Epithelial cell of proximal tubule (primary cell): ENCODE measurements at regions not wholly inside any gene's neighbourhood (a gene's known extent, or its start where the extent isn't known, plus 50 kb on each side); places are given as distances from the start of the nearest gene placed in this dataset.
A peak's percentile ranks its signal among the peaks of the same experiment; 100 is the strongest.

ENCODE experiments used
- DNase-seq: peaks from one replicate; pipeline ENCODE4 v3.0.0-alpha.2; 2011; ENCODE audit warnings: low read depth
- H3K4me3 ChIP-seq: 2 replicates; pipeline ENCODE4 v1.5.1; 2011; ENCODE audit warnings: low read depth, mild to moderate bottlenecking, low read length
- TF ChIP-seq, protein P1 (sequence below): conservative IDR thresholded peaks from 2 replicates; pipeline ENCODE4 v1.5.1; 2012; ENCODE audit warnings: low read depth, mild to moderate bottlenecking, low read length

- DNase-seq = peak; percentile 54
- TF ChIP-seq, protein P1, sequence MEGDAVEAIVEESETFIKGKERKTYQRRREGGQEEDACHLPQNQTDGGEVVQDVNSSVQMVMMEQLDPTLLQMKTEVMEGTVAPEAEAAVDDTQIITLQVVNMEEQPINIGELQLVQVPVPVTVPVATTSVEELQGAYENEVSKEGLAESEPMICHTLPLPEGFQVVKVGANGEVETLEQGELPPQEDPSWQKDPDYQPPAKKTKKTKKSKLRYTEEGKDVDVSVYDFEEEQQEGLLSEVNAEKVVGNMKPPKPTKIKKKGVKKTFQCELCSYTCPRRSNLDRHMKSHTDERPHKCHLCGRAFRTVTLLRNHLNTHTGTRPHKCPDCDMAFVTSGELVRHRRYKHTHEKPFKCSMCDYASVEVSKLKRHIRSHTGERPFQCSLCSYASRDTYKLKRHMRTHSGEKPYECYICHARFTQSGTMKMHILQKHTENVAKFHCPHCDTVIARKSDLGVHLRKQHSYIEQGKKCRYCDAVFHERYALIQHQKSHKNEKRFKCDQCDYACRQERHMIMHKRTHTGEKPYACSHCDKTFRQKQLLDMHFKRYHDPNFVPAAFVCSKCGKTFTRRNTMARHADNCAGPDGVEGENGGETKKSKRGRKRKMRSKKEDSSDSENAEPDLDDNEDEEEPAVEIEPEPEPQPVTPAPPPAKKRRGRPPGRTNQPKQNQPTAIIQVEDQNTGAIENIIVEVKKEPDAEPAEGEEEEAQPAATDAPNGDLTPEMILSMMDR = no peak
- H3K4me3 ChIP-seq = no peak overlapping the region
Measured at GRCh38 chr3:99394831-99395778, 243.3 kb upstream of the COL8A1 start.

DNA sequence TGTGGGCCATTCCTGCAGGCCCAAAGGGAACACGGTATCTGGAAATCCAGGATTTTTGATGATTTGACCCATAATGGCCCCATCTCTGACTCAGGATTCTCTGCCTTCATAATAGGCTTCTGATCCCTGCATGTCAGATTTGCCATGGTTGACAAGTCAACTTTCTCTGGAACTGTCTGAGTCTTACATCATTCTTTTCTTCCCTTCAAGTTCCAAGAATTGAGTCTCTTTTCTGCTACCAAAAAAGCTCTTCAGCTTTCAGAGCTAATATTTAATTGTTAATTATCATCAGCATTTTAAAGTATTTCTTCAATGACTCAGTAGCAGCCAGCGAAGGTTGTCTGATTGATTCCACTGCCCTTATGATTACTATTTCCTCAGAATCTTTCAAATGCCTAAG, 244.4 kb upstream of the COL8A1 start:
- DNase-seq = no peak
- no peak overlapping the region for H3K4me3 ChIP-seq

GRCh38 chr3:99388780-99389179, 249.6 kb upstream of the COL8A1 start:
- no peak for DNase-seq
- H3K4me3 ChIP-seq = no peak overlapping the region
- TF ChIP-seq, protein P1 = no peak

More for the DNA sequence above, 244.4 kb upstream of the COL8A1 start:
- TF ChIP-seq, protein P1 = no peak

GRCh38 chr3:99384596-99384995, 253.8 kb upstream of the COL8A1 start:
- no peak for DNase-seq
- no peak overlapping the region for H3K4me3 ChIP-seq
- TF ChIP-seq, protein P1 = no peak

GRCh38 chr3:99376926-99377325, 261.5 kb upstream of the COL8A1 start:
- H3K4me3 ChIP-seq = no peak overlapping the region
- TF ChIP-seq, protein P1 = no peak
- no peak for DNase-seq

DNA sequence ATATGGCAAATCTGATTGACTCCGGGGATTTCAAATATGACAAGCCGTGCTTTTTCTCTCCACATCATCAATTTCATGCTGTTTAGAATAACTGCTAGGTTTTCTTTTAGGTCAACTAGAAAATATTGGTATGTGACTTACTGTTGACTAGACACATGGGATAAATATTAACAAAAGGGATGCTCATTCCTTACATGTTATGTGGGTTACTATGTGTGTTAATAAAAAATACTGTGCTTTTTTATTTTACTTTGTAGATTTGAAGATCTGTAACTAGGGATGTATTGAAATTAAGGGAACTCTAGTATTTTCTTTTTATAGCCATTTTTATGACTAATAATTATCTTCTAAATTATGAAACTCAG, 264.6 kb upstream of the COL8A1 start:
- H3K4me3 ChIP-seq = no peak overlapping the region
- TF ChIP-seq, protein P1 = no peak
- DNase-seq = no peak
